Transverse colon (tissue), 4 donors: ENCODE measurements at regions not wholly inside any gene's neighbourhood (a gene's known extent, or its start where the extent isn't known, plus 50 kb on each side); places are given as distances from the start of the nearest gene placed in this dataset.

Experiments used
- DNase-seq: peaks from one replicate; pipeline ENCODE4 v3.0.0-alpha.2; 2019
- H3K27ac ChIP-seq, 4 donors: fragments of 200-600 bp; sonication (generic); 2 replicates each; pipeline ENCODE4 v1.5.1; 2016 to 2018; ENCODE audit warnings: inconsistent platforms in 4 of 4
- H3K27me3 ChIP-seq: fragments of 200-600 bp; sonication (generic); 2 replicates; pipeline ENCODE4 v1.5.1; 2017; ENCODE audit warnings: inconsistent platforms
- H3K36me3 ChIP-seq, 4 donors: fragments of 200-600 bp; sonication (generic); 2 replicates each; pipeline ENCODE4 v1.5.1; 2017 to 2019; ENCODE audit warnings: inconsistent platforms in 4 of 4
- H3K4me1 ChIP-seq, 4 donors: fragments of 200-600 bp; sonication (generic); 2 replicates each; pipeline ENCODE4 v1.5.1; 2017 to 2020; ENCODE audit warnings: inconsistent platforms in 4 of 4
- H3K4me3 ChIP-seq, 4 donors: fragments of 200-600 bp; sonication (generic); 1 replicate in 1 of 4; 2 replicates in 3 of 4; pipeline versions ENCODE4 v1.5.1 to v1.6.1; 2017 to 2019; ENCODE audit warnings: inconsistent platforms in 4 of 4
- H3K9me3 ChIP-seq, 2 donors: fragments of 200-600 bp; sonication (generic); 2 replicates each; pipeline ENCODE4 v1.5.1; 2017 to 2019; ENCODE audit warnings: inconsistent platforms in 2 of 2
- CTCF ChIP-seq, 5 experiments: fragments of 200-600 bp in 3 of 5; fragments of 450-650 bp in 2 of 5; sonication (generic) in 3 of 5; IDR thresholded peaks; 1 replicate in 2 of 5; 2 replicates in 3 of 5; pipeline ENCODE4 v1.5.1; 2016 to 2017; ENCODE audit warnings: antibody characterized with exemption in 5 of 5, inconsistent platforms in 3 of 5, mild to moderate bottlenecking in 2 of 5, moderate library complexity in 1 of 5
- EP300 ChIP-seq: sonication (generic); formaldehyde crosslinking; IDR thresholded peaks from one replicate; pipeline ENCODE4 v1.6.1; 2017; ENCODE audit warnings: antibody characterized with exemption, low read depth
- POLR2A ChIP-seq: fragments of 450-650 bp; IDR thresholded peaks from one replicate; pipeline ENCODE4 v1.6.1; 2016; ENCODE audit warnings: antibody characterized with exemption, mild to moderate bottlenecking, moderate library complexity
- POLR2AphosphoS5 ChIP-seq, 3 donors: sonication (generic); formaldehyde crosslinking; IDR thresholded peaks; one replicate each; pipeline ENCODE4 v1.6.1; 2016; ENCODE audit warnings: antibody characterized with exemption in 3 of 3
- WGBS, 2 donors: methylation state at CpG; one replicate each; pipeline ENCODE4 v1.1.5; 2018; ENCODE audit warnings: low coverage in 1 of 2; 5-methylcytosine and 5-hydroxymethylcytosine counted together
- in situ Hi-C, 4 donors: fragments of 200-750 bp; cut with MboI; loops; one replicate each; pipeline versions ENCODE4 v1.15.0 to v1.15.1; 2017; ENCODE audit warnings: low sequenced_read_pairs in 3 of 4, low pct_ligation_motif_present in 1 of 4, low pct_unique_long_range_greater_than_20kb in 1 of 4
- intact Hi-C: fragments of 100-400 bp; cut with DNase I; formaldehyde crosslinking; loops from one replicate; pipeline ENCODE4 v1.15.1; 2023; ENCODE audit warnings: low total_unique reads

- in situ Hi-C loops: loop anchor here in 1 of 4 donors (25.0 kb wide), 1 partner anchor 141 kb away; the partner anchor contains the start of gene TPM1
- 57 to 82% methylated on average over 1 of the region's 1 CpG for WGBS, 2 donors
- DNase-seq: no peak
Observed at GRCh38 chr15:62895905-62896316, 146.6 kb upstream of the TPM1 start.

DNA sequence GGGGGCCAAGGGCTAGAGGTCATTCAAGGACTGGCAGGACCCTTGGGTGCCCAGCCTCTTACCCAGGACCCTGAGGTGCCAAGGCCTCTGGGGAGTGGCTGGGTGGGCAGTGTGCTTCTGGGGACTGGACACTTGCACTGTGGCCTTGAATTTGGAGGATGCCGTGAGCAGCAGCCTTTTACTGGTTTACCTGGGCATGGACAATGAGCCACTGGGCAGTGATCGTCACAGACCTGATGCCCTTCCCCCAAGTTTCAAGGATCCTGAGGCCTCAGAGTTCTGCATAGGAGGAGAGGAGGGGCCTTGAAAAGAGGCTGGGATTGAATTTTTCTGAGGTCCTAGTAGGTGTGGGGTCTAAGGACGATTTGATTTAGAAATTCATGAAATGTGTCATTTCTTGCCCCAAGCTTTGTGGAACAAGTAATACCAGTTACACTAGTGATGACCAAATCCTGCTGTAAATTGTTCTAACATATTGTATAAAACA lies 146.1 kb upstream of the TPM1 start:
- Histone ChIP-seq H3K36me3 (no peaks in the 10 kb centered on the region), H3K4me1 (peaks cover 27 to 40% (median 34%) of the 10 kb centered on the region in 4 donors), H3K27me3 (no peaks in the 10 kb centered on the region), H3K9me3 (no peaks in the 10 kb centered on the region), H3K4me3 (no peak overlapping the region), H3K27ac (peak overlapping the region; percentile 75 to 87 (median 84))
- no peak for DNase-seq
- intact Hi-C loops (loop anchor here (5.0 kb wide), 1 partner anchor 146 kb away; the partner anchor contains the start of gene TPM1), in situ Hi-C loops (loop anchor here in 1 of 4 donors (25.0 kb wide), 1 partner anchor 141 kb away; the partner anchor contains the start of gene TPM1)
- WGBS, 2 donors: 81% methylated on average over 3 of the region's 3 CpGs; no CpG with 5 or more reads in 1 of the 2 donors
- TF ChIP-seq CTCF (IDR thresholded peaks at IDR 0.05) (no peak), POLR2AphosphoS5 (IDR thresholded peaks at IDR 0.05) (no peak), EP300 (no peak)

More at GRCh38 chr15:62895905-62896316, 146.6 kb upstream of the TPM1 start:
- H3K4me1 ChIP-seq: peaks cover 27 to 41% (median 34%) of the 10 kb centered on the region in 4 donors
- intact Hi-C loops: loop anchor here (5.0 kb wide), 1 partner anchor 146 kb away; the partner anchor contains the start of gene TPM1
- no peaks in the 10 kb centered on the region for H3K9me3 ChIP-seq
- no peak for TF ChIP-seq CTCF (IDR thresholded peaks at IDR 0.05)
- no peak for TF ChIP-seq POLR2A
- TF ChIP-seq EP300: no peak
- TF ChIP-seq POLR2AphosphoS5 (IDR thresholded peaks at IDR 0.05): no peak
- H3K27me3 ChIP-seq: no peaks in the 10 kb centered on the region
- peak overlapping the region; percentile 75 to 87 (median 84) for H3K27ac ChIP-seq
- no peak overlapping the region for H3K4me3 ChIP-seq
- H3K36me3 ChIP-seq: no peaks in the 10 kb centered on the region

DNA sequence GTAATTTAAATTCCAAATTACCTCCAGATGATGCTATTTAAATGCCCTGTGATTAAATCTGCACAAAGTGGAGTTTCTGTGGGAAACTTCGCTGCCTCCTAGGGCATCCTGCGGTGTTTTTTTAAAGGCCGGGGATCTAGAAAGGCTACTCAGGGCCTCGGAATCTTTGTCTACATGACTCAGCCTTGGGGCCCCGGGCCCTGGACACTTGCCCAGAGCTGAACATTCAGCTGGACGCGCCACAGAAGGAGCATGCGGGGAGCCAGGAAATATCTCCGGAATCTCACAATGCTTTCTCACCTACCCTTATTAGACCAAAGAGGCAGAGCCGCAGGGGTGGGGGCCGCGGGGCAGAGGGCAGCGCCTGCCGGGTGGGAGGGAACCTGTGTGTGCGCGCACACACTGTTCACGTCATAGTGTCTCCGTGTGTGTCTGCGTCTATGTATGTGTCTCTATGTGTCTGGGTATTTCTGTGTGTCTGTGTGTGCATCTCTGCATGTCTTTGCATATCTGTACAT lies 145.5 kb upstream of the TPM1 start:
- DNase-seq: peak; percentile 83
- Histone ChIP-seq H3K9me3 (no peaks in the 10 kb centered on the region), H3K4me3 (no peak overlapping the region), H3K27me3 (no peaks in the 10 kb centered on the region), H3K36me3 (no peaks in the 10 kb centered on the region), H3K27ac (peak overlapping the region; percentile 75 to 87 (median 84)), H3K4me1 (peaks cover 27 to 40% (median 34%) of the 10 kb centered on the region in 4 donors)
- intact Hi-C loops: loop anchor here (5.0 kb wide), 1 partner anchor 145 kb away; the partner anchor contains the start of gene TPM1
- in situ Hi-C loops: loop anchor here in 1 of 4 donors (25.0 kb wide), 1 partner anchor 140 kb away; the partner anchor contains the start of gene TPM1
- WGBS, 2 donors: 41% methylated on average over 19 of the region's 19 CpGs; no CpG with 5 or more reads in 1 of the 2 donors
- TF ChIP-seq POLR2A (no peak), EP300 (peak; percentile 89), CTCF (IDR thresholded peaks at IDR 0.05) (no peak), POLR2AphosphoS5 (IDR thresholded peaks at IDR 0.05) (peak; percentile 46 to 59 (median 52))

DNA sequence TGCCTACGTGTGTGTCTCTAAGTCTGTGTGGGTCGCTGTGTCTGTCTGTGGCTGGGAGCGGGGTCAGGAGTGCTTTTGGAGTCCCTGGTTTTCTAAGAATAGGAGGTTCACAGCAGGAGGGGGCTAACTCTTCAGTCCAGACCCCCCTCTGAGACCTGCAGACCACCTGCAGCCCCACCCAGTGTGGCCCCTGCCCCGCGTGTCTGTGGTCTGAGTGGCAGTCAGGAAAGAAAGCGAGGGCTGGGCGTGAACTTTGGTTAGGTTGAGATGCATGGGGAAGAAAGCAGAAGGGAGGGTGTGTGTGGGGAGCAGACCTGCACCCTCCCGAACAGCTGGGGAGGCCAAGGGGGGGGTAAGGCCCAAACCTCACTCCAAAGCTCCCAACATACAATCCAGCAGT lies 144.9 kb upstream of the TPM1 start:
- no peak for TF ChIP-seq CTCF (IDR thresholded peaks at IDR 0.05)
- no peak for TF ChIP-seq POLR2A
- no peak for TF ChIP-seq POLR2AphosphoS5 (IDR thresholded peaks at IDR 0.05)
- no peak for TF ChIP-seq EP300
- no peaks in the 10 kb centered on the region for H3K36me3 ChIP-seq
- peaks cover 27 to 40% (median 34%) of the 10 kb centered on the region in 4 donors for H3K4me1 ChIP-seq
- H3K4me3 ChIP-seq: no peak overlapping the region
- intact Hi-C loops: loop anchor here (5.0 kb wide), 1 partner anchor 145 kb away; the partner anchor contains the start of gene TPM1
- no peaks in the 10 kb centered on the region for H3K27me3 ChIP-seq
- 10 to 52% methylated on average over 2 to 8 of the region's 8 CpGs for WGBS, 2 donors
- H3K27ac ChIP-seq: peak overlapping the region; percentile 75 to 87 (median 84)
- no peaks in the 10 kb centered on the region for H3K9me3 ChIP-seq
- DNase-seq: no peak
- in situ Hi-C loops: loop anchor here in 1 of 4 donors (25.0 kb wide), 1 partner anchor 140 kb away; the partner anchor contains the start of gene TPM1
